ENCODE measurements at regions not wholly inside any gene's neighbourhood (a gene's known extent, or its start where the extent isn't known, plus 50 kb on each side); places are given as distances from the start of the nearest gene placed in this dataset.

DNA sequence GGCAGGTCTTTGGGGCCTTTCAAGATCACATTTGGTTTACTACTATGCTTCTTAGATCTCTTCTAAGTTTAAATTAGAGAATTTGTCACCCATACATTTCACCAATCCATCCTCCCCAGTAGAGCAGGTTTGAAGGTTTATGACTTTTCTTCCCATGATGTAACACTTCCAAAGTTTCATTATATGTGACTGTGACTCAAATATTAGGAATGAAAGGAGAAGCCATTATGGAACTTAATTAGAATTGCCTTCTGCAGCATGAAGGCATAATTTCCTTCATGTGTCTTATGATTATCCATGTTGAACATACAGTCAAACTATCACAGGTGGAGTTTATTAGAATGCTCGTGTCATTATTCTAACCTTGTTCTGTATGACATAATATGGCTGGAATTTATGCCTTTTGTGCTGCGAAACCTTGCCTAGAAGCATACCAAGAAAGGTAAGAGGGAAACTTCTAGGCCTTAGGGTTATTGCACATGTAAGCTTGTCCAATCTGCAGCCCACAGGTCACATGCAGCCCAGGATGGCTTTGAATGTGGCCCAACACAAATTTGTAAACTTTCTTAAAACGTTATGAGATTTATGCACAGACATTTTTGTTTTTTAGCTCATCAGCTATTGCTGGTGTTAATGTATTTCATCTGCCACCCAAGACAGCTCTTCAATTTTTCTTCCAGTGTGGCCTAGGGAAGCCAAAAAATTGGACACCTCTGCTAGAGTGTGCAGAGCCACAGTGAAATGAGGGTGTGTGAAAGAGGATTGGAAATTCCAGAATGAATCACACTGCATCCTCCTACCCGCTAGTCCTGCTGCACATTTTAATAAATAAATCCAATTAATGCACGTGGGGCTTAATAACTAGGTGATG is 133.6 kb downstream of the TMEM26 start:
- no peak for DNase-seq (ENCODE audit: low read depth, low spot score)

DNA sequence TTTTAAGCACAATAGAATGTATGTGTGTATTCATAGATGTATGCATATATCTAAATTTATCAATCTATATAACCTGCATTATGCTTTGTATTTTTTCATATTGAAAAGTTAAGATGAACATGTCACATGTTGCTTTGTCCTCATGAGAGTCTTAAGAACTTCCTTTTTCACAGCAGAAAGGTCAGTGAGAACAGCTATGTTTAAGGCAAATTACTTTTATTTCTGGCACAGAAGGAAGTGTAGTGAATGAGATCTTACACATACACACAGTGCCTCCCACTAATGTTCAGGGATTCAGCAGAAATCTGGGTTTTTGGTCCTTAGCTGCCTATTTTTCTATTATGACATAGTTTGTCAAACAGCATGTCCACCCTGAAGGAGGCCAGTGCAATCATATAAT is 134.8 kb downstream of the TMEM26 start:
- no peak for DNase-seq (ENCODE audit: low read depth, low spot score)

DNA sequence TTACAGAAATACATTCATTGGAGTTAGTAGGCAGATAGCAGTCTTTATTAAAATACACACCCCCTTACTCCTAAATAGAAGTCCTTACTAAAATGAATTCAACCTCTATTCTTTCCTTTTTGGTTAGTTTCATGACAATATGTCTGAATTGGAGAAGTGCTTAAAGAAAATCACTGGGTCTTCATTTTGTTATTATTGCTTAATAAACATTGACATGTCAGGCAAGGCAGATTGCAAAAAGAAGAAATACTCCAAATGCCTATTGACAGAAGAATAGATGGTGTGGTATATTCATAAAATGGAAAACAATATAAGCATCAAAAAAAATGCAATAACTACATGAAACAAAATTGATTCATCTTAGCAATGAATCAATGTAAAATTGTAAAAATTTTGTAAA is 135.5 kb downstream of the TMEM26 start:
- no peak for DNase-seq (ENCODE audit: low read depth, low spot score)

DNA sequence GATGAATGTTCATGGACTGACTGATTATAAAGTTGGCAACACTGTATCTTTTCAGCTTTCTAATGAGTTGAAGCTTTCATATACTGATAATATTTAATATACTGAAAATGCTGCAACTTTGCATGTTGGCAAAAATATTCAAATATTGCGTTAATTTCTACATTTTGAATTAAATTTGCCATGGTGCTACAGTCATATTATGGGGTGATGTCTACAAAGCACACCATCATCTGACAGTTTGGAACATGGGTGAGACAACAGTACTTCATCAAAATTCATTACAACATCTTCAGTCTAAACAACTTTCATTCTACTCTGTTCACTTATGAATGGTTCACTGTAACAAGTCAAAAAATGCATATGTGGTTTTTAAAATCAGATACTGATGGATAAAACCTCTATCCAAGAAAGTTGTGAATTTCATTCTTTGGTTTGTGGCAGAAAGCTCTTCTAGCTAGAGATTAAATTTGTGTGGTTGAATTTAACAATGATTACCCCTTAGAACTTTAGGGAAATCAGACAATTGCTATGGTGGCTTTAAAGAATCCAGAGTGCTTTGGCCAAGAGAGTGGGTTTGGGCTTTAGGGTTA is 136.4 kb downstream of the TMEM26 start:
- DNase-seq (ENCODE audit: low read depth, low spot score): no peak

DNA sequence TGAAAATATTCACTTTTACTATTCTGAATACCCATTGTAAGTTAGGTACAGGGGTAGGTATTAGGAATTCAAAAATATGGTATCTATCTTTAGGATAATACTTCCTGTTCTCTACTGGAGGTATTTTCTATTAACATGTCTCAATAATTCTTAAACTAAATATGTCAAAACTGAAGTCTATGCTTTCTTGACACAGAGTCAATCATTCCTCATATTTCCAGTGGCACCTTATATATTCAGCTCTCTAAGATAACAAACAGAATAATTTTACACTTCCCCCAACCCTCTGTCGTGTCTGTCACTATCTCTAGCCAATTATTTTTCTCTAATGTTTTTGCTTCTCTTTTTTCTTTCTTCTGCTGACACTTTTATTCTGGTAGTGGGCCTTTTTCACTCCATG is 138.9 kb downstream of the TMEM26 start:
- no peak for DNase-seq (ENCODE audit: low read depth, low spot score)

GRCh38 chr10:61313460-61313859 is 139.7 kb downstream of the TMEM26 start:
- DNase-seq (ENCODE audit: low read depth, low spot score): no peak

GRCh38 chr10:61304746-61305145 is 148.4 kb downstream of the TMEM26 start:
- no peak for DNase-seq (ENCODE audit: low read depth, low spot score)

DNA sequence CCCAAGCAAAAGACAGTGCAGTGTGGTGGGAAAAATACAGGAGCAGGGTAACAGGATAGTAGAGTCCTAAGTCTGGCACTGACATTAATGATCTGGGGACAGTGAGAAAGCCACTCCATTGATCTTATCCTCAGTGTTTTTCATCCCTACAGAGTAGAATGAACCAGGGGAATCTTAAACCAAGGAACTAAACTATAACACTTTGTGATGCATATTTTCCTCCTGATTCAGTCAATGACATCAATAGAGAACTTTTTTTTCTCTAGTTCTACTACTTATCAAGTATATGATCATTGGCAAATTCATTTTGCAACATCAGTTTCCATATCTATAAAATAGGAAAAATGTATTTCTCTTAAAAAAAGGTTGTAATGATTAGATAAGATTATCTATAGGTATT is 151.1 kb downstream of the TMEM26 start:
- no peak for DNase-seq (ENCODE audit: low read depth, low spot score)

GRCh38 chr10:61301575-61301974 is 151.6 kb downstream of the TMEM26 start:
- DNase-seq (ENCODE audit: low read depth, low spot score): no peak

- no peak for DNase-seq (ENCODE audit: low read depth, low spot score)
Measured at GRCh38 chr10:61299841-61300240, 153.3 kb downstream of the TMEM26 start.

GRCh38 chr10:61299156-61299555 is 154.0 kb downstream of the TMEM26 start:
- DNase-seq (ENCODE audit: low read depth, low spot score): no peak

DNA sequence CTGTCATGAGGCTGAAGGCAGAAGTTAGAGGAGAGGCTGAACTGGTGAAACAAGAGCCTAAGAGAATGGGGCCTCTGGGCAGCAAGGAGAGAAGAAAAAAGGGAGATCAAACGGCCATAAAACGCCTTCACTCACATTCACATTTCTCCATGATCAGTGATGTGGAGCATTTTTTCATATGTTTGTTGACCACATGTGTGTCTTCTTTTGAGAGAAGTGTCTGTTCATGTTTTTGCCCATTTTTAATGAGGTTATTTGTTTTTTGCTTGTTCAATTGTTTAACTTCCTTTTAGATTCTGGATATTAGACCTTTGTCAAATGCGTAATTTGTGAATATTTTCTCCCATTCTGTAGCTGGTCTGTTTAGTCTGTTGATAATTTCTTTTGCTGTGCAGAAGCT is 155.0 kb downstream of the TMEM26 start:
- DNase-seq (ENCODE audit: low read depth, low spot score): no peak

GRCh38 chr10:61296161-61296560 is 157.0 kb downstream of the TMEM26 start:
- no peak for DNase-seq (ENCODE audit: low read depth, low spot score)

GRCh38 chr10:61294131-61294530 is 159.1 kb downstream of the TMEM26 start:
- no peak for DNase-seq (ENCODE audit: low read depth, low spot score)

DNA sequence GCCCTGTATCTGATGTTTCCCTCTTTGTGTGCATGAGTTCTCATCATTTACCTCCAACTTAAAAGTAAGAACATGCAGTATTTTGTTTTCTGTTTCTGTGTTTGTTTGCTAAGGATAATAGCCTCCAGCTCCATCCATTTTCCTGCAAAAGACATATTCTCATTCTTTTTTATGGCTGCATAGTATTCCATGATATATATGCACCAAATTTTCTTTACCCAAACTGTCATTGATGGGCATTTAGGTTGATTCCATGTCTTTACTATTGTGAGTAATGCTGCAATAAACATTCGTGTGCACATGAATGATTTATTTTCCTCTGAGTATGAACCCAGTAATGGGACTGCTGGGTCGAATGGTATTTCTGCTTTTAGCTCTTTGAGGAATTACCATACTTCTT is 163.4 kb downstream of the TMEM26 start:
- no peak for DNase-seq (ENCODE audit: low read depth, low spot score)

DNA sequence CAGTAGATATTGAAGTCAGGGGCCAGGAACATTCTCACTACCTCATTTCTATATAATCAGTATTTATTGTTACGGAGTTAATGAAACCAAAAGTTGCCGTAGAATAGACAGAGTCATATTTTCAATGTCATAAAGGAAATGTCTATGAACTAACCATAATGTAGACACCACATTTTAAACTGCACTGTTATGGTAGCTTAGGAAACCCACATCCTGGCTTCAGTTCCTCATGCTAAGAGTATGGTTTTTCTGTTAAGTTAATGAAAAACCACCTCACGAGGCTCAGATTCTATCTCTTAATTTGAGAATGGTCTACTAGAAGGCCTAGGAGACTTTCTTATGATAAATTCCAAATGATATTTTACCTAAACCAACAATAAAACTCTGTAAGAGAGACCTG is 166.5 kb downstream of the TMEM26 start:
- DNase-seq (ENCODE audit: low read depth, low spot score): no peak

DNA sequence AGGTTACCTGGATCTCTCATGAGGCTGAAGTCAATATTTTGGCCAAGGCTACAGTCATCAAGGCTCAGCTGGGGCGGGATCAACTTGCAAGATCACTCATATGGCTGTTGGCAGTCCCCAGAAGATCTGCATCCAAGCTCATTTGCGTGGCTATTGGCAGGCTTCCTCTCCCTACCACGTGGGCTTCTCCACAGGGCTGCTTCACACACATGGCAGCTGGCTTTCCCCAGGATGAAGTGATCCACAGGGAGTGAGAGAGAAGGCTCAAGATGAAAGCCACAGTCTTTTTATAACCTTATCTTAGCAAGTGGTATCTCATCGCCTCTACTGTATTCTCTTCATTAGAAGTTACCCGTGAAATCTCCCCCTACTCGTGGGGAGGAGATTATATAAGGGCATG is 167.4 kb downstream of the TMEM26 start:
- no peak for DNase-seq (ENCODE audit: low read depth, low spot score)

- peak; percentile 19 for DNase-seq (ENCODE audit: low read depth, low spot score)
Measured at GRCh38 chr10:61284222-61284890, 168.8 kb downstream of the TMEM26 start.

DNA sequence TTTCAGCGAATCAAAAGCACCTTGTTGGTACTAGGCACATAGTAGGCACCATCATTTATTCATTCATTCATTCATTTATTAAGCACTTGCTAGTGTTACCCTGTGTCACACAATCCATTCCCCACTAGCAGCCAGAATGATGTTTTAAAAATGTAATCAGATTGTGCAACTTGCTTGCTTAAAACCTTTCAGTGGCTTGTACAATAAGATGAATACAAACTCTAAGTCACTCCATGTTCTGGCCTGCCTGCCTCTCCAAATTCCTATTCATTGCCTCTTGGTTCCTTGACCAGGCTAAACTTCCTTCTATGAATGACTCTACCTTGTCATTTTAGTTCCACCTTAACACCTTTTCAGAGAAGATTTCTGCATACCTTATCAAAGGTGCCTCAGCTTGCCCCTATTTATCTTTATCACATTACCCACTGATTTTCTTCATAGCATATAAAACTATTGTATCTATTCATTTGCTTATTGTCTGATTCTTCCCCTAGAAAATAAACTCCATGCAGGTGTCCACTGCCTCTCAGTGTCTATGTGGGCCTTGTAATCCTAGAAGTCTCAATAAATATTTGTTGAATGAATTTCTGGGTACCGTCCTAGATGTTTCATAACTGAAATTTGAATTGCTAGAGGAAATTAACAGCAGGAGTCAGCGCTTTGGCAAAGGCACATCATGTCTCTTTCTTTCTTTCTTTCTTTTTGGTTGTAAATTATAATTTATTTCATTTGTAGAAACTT is 169.5 kb downstream of the TMEM26 start:
- DNase-seq (ENCODE audit: low read depth, low spot score): no peak

DNA sequence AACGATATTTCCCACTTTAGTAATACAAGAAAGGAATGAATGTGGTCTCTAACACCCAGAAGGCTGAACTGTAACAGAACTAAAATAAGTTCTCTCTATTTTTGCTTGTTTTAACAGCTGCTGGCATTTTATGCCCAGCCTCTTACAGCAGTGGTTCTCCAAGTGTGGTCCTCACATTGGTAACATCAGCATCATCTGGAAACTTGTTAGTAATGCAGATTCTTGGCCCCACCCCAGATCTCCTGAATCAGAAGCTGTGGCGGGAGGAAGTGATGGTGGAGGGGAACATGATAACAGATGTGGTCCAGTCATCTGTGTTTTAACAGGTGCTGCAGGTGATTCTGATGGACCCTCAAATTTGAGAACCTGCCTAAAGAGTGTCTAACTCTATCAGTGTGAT is 170.1 kb downstream of the TMEM26 start:
- no peak for DNase-seq (ENCODE audit: low read depth, low spot score)

DNA sequence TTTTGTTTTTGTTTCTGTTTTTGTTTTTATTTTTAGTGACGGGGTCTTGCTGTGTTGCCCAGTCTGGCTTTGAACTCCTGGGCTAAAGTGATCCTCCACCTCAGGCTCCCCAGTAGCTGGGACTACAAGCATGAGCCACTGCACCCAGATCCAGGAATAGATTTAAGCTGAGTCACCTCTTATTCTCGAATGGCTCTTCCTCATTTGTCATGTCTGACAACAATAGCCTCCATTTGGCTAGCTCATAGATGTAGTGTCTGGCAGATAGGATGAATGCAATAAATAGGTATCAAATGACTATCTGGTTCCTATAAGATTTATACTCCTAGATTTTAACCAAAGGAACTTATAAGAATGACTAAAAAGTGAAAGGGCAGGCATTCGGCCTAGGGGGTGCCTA is 172.9 kb downstream of the TMEM26 start:
- DNase-seq (ENCODE audit: low read depth, low spot score): no peak

DNA sequence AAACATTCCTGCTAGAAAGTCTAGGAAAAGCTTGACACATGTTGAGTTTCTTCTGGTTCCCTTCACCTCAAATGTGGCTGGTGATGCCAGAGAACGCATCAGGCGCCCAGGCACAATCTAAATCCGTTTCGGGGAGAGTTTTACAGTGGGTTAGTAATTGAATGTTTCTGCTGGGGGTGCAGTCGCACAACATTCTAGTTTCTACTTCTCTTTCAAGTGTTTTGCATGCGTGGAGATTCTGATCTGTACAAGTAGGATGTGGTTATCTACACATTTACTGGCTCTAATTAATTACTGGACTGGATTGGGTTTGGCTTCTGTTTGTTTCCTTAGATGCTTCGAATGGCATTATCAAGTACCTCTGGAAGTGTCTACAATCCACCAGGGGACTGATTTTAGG is 173.8 kb downstream of the TMEM26 start:
- no peak for DNase-seq (ENCODE audit: low read depth, low spot score)
